Stimulated activated CD8-positive, alpha-beta memory T cell treated with anti-CD3 and anti-CD28 coated beads, Interleukin-12 subunit alpha, Interleukin-12 subunit beta, amount 100 ng/mL, for 1 hour (primary cell): ENCODE measurements at regions not wholly inside any gene's neighbourhood (a gene's known extent, or its start where the extent isn't known, plus 50 kb on each side); places are given as distances from the start of the nearest gene placed in this dataset.
"Not testable (repeated sequence)": the region's sequence is repeated elsewhere in the genome, so short reads cannot be mapped to it uniquely, and the experiment has no call there.

Source experiments
- DNase-seq: peaks from one replicate; pipeline ENCODE4 v3.0.0-alpha.2; 2020; ENCODE audit warnings: low read depth

DNA sequence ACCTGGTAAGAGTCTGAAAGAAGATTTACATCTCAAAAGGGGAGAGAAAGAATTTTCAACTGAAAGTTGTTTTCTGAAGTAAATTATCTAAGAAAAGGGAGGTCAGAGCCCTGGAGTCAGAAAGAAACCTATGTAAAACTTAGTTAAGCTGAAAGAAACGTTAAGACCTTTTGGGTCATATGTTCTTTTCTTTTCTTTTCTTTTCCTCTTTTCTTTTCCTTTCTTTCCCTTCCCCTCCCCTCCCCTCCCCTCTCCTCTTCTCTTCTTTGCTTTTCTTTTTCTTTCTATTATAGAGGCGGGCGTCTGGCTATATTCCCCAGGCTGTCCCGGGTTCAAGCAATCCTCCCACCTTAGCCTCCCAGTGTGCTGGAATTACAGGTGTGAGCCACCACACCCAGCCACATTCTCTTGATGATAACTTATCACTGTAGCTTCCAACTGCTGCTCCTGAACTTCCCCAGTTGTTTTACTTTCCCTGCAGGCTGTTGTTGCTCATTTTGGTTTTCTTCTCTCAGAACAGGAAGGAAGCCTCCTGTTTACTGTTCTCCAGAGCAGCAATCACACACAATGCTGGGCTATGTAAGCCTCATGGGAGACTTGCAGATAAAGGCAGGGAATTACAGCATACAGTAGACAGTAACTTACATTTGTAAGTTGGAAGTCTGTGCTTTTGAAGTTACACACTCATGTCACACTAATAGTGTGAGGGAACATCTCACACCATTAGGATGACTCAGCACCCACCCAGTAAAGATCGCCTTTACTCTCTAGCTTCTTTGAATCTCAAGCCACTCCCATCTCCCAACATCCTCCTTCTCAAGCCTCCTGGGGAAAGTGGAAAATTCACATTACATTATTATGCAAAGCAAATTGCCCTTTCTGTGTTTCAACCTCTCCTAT lies 2216.6 kb upstream of the WWC1 start:
- DNase-seq, result no peak

DNA sequence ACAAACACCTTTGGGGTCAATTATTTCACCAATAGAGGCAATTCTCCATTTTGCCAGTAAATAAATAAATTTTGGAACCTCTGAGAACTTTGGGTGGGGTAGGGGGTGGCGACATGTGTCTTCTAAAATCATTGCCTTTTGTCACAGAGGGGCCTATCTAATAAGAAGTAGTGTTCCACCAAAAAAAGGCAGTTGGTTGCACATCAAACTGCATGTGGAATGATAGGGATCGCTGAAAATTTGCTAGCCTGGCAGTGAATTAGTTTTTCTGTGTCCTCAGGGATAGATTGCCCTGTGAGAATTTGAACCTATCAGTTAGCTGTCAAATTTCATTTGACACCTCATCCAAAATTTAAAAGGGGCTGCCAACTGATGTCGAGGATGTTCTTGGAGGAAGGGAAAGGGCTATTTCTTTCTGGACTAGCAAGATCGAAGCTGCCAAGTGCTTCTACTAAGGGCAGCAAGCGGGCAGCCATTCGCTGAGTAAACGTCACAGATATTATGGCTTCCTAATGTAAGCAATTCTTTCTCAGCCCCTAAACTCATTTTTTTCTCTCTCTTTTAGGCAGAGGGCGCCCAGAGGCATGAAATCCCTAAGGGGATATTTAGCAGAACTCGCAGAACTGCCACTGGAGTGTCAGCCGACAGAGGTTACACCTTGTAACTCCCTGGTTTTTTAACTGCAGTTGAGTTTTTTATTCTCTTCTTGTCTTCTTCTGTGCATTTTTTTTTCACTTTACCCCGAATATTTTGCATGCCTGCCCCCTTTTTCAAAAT lies 2208.1 kb upstream of the WWC1 start:
- no peak for DNase-seq

DNA sequence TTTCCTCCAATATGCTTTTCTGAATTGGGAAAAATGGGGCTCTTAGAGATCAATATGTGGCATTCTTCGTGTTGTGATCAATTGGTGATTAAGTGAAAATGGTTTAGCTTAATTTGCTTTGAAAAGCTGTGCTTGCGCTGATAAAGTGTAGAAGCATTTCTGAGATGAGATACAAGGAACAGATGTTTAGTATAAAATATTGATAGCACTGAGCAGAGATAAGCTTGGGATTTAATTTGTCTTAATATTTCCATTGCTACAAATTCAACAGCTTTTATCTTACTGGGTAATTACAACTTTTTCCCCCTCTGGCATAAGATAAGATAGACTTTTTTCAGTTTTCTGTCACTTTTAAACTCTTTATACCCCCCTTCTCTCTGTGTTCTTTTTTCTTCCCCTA lies 2204.9 kb upstream of the WWC1 start:
- DNase-seq, result no peak

DNA sequence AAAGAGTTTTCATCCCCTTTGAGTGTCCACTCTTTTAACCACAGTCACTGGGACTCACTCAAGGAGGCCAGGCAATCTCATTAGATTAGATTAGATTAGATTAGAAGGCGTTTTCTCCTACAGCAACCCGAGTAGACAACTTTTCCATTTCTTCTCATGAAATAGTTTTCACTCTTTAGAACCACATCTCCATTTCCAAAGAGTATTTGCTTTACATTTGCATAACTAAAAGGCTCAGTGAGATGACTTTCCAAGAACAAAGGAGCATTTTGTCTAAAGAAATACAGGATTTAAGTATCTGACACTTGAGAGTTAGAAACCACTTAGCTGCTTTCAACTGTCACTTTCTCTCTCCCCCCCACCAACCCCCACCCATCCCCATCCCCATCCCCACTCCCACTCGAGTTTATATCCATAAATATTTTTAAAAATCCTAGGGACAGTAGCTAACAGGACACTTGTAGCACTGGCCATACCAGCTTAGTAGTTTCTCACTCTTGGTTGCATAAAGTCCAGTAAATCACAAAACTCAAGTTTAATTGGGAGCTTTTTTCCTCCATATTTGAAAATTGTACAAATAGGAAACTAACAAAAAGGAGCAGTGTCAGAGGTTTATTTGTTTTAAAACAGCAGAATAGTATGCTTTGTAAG lies 2202.9 kb upstream of the WWC1 start:
- no peak for DNase-seq

DNA sequence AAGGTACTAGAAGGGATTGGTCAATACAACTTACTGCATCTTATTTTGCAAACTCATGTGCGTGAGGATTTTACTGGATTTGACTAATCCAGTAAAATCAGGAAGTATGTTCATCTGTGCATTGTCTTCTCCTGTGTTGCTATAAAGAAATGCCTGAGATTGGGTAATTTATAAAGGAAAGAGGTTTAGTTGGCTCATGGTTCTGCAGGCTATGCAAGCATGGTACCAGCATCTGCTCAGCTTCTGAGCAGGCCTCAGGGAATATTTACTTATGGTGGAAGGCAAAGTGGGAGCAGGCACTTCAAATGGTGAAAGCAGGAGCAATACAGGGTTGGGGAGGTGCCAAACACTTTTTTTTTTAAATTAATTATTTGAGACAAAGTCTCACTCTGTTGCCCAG lies 2199.5 kb upstream of the WWC1 start:
- DNase-seq, result no peak

DNA sequence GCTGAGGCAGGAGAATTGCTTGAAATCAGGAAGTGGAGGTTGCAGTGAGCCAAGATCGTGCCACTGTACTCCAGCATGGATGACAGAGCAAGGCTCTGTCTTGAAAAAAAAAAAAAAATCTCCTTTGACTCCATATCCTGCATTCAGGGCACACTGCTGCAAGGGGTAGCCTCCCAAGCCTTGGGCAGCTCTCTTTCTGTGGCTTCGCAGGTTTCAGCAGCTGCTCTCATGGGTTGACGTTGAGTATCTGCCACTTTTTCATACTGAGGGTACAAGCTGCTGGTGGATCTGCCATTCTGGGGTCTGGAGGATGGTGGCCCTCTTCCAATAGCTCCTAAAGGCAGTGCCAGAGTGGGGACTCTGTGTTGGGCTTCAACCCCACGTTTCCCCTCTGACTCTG lies 2198.1 kb upstream of the WWC1 start:
- DNase-seq, result no peak

DNA sequence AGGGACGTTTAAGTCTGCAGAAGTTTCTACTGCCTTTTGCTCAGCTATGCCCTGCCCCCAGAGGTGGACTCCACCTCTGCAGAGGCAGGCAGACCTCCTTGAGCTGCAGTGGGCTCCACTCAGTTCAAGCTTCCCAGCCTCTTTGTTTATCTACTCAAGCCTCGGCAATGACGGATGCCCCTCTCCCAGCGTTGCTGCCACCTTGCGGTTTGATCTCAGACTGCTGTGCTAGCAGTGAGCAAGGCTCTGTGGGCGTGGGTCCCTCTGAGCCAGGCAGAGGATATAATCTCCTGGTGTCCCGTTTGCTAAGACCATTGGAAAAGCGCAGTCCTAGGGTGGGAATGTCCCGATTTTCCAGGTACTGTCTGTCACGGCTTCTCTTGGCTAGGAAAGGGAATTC lies 2188.5 kb upstream of the WWC1 start:
- DNase-seq, result no peak

DNA sequence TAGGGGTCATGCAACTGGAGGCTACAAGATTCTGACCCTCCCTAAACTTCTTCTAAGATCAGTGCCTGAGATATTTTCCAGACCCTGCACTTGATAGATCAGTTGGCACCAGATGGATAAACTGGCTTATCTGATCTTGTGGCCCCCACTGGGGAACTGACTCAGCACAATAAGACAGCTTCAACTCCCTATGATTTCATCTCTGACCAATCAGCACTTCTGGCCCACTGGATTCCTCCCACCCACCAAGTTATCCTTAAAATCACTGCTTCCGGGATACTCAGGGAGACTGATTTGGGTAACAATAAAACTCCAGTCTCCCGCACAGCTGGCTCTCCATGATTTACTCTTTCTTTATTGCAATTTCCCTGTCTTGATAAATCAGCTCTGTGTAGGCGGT lies 2180.4 kb upstream of the WWC1 start:
- no peak for DNase-seq

DNA sequence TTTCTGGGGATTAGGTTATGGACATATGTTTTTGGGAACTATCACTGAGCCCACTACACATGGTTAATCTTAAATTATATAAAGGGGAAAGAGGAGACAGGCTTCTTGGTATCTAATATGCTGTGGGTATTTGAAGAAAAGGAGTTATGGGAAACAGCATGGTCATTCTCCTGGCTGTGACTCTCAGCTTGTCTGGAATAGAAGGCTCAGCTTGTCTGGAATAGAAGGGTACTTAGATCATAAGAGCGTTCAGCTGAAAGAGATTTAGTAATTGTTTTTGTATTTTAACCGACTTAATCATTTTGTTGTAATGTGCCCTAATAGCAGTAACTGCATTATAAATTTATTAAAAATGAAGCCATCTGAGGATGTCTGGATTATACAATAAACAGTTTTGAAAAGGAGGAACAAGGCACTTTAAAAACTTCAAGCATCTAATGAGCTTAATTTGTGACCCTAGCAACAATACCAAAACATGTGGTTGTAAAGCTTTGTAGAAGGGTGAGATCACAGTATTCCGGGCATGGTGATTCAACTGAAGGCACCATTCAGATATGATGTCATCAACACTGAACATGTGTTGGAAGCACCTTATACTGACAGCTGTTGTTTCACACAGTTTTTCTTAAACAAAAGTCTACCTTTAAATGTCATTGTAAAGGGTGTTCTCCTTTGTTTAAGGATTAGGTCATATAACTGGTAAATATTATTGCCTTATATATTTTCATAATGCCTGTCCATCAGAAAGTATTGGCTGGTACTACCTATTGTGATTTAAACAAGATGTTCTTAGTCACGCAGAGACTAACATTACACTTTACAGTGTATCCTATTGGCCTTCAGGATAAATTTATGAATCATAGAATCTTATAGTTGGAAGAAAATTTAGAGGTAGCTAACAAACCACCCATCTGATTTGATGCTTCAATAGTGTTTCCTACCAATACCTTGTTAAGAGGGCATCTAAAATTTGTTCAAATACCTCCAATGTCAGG lies 2174.1 kb upstream of the WWC1 start:
- no peak for DNase-seq

DNA sequence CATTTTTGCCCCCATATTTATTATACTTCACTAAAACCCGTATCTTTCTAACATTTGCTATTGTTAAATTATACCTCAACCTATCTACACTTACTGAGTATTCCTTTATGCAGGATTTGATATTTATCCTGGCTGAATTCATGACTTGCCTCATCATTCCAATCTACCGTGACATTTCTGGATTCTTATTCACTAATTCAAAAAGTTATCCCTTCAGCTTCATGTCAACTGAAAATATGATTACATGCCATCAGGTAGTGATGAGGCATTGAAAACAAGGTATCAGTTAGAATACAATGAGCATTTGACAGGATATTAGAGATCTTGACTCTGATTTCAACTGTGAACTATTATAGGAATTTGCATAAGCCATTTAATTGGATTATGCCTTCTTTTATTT lies 2171.9 kb upstream of the WWC1 start:
- DNase-seq, result no peak

DNA sequence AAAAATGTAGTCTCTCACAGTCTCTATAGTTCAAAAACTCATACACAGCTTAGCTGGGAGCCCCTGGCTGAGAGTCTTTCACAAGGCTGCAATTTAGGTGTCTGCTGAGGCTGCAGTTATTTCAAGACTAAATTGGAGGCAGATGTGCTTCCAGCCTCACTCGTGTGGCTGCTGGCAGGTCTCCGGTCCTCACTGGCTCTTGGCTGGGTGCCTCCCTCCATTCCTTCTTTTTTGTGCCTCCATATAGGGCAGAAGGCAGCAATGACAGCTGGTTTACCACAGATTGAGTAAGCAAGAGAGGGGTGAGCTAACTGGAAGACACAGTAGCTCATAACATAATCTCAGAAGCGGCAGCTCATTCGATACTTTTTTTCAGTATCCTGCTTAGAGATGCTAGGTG lies 2167.7 kb upstream of the WWC1 start:
- no peak for DNase-seq

DNA sequence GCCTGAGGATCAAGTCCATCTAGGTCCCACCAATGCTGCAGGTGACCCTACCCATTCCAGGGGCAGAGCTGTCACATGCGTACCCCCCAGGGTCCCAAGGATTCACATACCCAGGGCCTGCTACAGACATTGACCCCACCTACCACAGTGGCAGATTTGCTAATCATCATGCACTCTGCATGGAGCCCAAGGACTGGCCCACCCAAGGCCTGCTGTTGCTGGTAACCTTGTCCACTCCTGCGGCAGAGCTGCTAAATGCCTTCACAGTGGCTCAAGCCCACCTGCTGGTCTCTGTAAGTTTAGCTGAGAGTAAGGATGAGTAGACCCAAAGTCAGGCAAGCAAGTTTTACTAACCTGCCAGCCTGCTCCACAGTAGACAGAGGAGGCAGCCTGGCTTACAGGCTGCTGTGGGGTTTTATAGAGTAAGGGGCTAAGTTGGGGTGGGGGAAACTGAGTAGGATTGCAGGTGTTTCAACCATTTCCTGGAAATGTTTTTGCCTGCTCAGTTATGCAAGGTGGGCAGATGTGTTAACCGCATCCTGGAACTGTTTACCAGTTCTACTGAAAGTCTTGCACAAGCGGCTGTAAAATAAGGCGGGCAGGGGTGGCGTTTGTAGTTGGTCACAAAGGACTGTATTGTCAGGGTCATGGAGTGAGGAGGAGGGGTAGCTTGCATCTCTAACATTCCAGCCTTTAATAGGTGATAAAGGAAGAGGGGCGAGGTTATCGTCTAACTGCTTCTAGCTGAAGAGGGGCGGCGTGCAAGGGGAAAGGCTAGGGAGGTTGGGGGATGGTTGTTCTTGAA lies 2163.5 kb upstream of the WWC1 start:
- DNase-seq, result no peak

DNA sequence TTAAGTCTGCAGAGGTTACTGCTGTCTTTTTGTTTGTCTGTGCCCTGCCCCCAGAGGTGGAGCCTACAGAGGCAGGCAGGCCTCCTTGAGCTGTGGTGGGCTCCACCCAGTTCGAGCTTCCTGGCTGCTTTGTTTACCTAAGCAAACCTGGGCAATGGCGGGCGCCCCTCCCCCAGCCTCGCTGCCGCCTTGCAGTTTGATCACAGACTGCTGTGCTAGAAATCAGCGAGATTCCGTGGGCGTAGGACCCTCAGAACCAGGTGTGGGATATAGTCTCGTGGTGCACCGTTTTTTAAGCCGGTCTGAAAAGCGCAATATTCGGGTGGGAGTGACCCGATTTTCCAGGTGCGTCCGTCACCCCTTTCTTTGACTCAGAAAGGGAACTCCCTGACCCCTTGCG lies 2146.3 kb upstream of the WWC1 start:
- not testable (repeated sequence) for DNase-seq

DNA sequence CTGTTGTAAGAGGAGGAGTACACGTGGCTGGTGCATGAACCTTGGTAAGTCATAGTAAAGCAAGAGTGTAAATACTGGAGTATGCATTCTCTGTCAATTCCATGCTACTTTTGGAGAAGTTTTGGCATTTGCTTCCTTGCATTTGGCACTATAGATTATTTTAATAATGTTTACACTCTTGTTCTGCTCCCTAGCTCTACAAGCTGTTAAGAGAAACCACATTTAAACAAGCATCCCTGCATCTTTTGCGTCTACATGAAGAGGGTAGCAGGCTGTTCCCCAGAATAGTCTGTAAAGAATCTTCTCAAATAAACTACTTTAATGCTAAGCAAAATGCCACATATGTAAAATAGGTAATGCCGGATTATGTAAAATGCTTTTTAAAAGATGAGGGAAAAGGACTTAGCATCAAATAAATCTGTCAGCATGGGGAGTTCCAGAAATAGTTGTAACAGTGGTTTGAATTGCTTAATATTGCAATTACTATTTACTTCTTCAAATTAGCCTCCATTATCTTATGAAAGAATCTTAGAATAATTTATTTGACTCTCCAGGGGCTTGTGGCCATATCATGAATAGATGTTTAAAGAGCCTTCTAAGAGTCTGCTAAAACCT lies 2127.3 kb upstream of the WWC1 start:
- DNase-seq, result no peak

DNA sequence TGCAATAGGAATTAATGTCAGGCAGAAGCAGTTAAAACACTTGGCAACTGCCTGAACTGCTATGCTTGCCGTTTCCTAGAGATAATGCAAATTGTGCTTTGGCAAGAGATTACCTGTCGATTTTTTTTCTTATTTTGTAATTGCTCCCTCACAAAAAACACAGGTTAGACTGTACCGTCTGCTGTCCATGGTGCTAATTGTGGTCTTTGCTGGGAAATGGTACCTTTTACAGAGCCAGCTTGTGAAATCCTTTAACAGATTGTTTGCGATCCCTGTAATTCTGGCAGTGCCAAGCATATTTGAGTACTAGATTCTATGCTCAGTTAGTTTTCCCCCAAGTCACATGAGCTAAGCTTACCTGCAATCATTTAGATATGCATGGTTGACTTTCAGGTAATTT lies 2125.8 kb upstream of the WWC1 start:
- no peak for DNase-seq

DNA sequence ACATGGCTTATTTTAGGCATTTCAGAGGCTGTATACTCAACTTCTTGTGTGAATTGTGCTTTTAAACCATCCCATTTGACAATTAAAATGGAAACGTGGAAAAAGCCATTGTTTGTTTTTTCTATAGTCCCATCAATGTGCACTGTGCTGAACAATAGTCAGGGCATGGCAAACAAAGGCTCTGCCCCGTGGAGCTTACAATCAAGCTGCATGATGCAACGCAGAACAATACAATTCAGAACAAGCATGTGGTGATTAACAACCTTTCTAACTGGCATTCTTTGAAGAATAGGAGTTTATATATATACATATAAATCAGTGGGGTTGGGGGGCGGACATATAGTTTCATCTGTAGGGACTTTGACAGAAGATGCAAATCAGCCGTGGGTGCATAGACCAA lies 2125.4 kb upstream of the WWC1 start:
- DNase-seq, result no peak

DNA sequence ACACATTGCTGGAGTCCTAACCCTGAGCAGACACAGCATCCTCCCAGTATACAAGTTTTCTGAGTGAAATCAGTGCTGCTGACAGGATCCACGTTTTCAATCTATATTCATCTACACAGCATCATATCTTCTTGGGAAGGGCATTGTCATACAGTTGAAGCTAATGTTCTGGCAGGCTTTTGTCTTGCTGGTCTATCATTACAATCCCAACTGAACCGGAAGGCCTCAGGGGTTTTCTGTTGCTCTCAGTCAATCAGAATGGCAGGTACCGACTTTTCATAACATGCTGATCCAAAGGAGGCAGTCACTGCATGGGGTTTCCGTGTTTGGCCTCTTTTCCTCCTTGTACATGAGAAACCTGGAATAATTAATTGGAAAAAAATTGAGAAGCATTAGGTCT lies 2118.8 kb upstream of the WWC1 start:
- no peak for DNase-seq

DNA sequence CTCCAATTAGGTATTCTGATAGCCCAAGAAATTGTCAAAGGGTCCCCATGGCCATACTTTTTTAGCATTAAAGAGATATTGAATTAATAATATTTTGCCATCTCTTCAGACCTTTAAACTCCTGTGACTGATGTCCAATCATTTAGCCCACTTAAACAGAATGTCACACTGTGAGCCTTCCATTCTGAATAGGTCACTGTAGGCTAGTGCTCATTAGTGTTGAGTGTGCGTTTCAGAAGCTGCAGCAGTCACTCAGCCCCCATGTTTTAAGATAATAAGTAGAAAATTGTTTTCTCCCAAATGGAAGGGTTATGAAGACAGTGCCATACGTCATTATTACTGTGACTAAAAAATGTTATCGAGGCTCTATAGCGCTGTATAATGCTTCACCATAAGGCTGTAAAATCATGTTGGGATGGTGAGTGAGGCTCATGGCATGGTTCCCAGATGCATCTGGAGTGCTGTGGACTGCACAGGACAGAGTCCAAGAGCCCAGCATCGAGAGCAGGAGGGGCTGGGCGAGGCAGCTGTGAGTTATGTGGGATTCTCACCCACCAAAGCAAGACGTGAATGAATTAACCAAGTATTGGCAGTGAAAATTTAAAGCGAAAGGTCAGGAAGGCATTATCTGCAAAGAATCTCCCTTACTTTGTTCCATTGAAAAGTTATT lies 2112.9 kb upstream of the WWC1 start:
- DNase-seq, result no peak

DNA sequence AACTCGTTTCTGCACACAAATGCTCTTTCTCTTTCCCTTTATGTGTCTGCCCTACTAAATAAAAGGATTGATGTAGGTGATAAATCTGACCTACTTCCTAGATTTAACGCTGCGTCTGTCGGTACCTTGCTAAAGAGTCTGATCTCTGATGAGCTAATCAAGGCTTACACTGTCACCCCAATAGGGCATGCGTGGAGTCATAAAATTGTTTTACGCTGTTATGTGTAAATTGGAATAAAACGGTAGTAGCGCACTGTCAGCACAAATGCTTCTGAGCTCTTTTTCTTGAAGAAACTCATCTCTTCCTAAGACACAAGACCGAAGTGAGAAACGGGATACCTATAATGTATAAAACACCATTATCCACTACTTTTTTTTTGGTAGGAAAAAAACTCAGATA lies 2106.3 kb upstream of the WWC1 start:
- DNase-seq, result no peak
